IMR-90 (cell line): ENCODE measurements at regions not wholly inside any gene's neighbourhood (a gene's known extent, or its start where the extent isn't known, plus 50 kb on each side); places are given as distances from the start of the nearest gene placed in this dataset.

Experiments used
- ATAC-seq: fragments of 200-7000 bp; cut with Tn5 transposase; 2 replicates; pipeline ENCODE4 v1.9.1; 2020; ENCODE audit warnings: low read depth, mild to moderate bottlenecking, moderate library complexity
- BruUV-seq: library from RNA; stranded (reverse); fragments of 400-500 nt; replicated peaks from 2 replicates; lab custom pipeline; 2021; lab: Mats Ljungman, UMichigan
- CTCF ChIA-PET: fragments of 300-600 bp; formaldehyde crosslinking; extraction: SDS; loops from one replicate; lab custom pipeline; 2021; ENCODE audit warnings: antibody characterized with exemption; lab: Yijun Ruan, JAX
- POLR2A ChIA-PET: fragments of 300-600 bp; sonication (Branson Sonifier 250); formaldehyde crosslinking; loops from one replicate; lab custom pipeline; 2022; ENCODE audit warnings: antibody characterized with exemption; ENCODE audit not compliant: unreplicated experiment; lab: Charles Lee
- DNase-seq: peaks from one replicate; pipeline ENCODE4 v3.0.0; 2013
- H2AFZ ChIP-seq: replicated peaks from 2 replicates; pipeline ENCODE3; 2013; ENCODE audit warnings: low read length, mild to moderate bottlenecking; ENCODE audit not compliant: poor library complexity
- H2AK5ac ChIP-seq: 2 replicates; pipeline ENCODE4 v1.6.1; 2013; ENCODE audit warnings: low read depth, low read length, inconsistent platforms
- H2AK9ac ChIP-seq: replicated peaks from 2 replicates; pipeline ENCODE3; 2013; ENCODE audit warnings: mild to moderate bottlenecking, low read depth, low read length, moderate library complexity; ENCODE audit not compliant: poor library complexity
- H2BK120ac ChIP-seq: 2 replicates; pipeline ENCODE4 v1.6.1; 2013; ENCODE audit warnings: low read depth, low read length, inconsistent platforms
- H2BK15ac ChIP-seq: 3 replicates; pipeline ENCODE4 v1.6.1; 2013; ENCODE audit warnings: low read depth, low read length, inconsistent platforms
- H2BK20ac ChIP-seq: 2 replicates; pipeline ENCODE4 v1.6.1; 2013; ENCODE audit warnings: low read depth, mild to moderate bottlenecking, inconsistent platforms, low read length, moderate library complexity
- H2BK5ac ChIP-seq: 2 replicates; pipeline ENCODE4 v1.6.1; 2013; ENCODE audit warnings: mild to moderate bottlenecking, low read depth, low read length, inconsistent platforms; ENCODE audit not compliant: poor library complexity, severe bottlenecking
- H3K14ac ChIP-seq: replicated peaks from 2 replicates; pipeline ENCODE4 v1.6.1; 2013; ENCODE audit warnings: low read depth, low read length, inconsistent platforms
- H3K18ac ChIP-seq: 2 replicates; pipeline ENCODE4 v1.6.1; 2013; ENCODE audit warnings: low read depth, low read length, control low read depth
- H3K23ac ChIP-seq: 2 replicates; pipeline ENCODE4 v1.6.1; 2013; ENCODE audit warnings: low read depth, low read length, inconsistent platforms
- H3K27ac ChIP-seq: 2 replicates; pipeline ENCODE4 v1.5.1; 2013; ENCODE audit warnings: mild to moderate bottlenecking, control low read depth, low read length; ENCODE audit not compliant: insufficient read depth
- H3K27me3 ChIP-seq: 2 replicates; pipeline ENCODE4 v1.6.1; 2013; ENCODE audit warnings: low read length; ENCODE audit not compliant: control insufficient read depth, insufficient read depth
- H3K36me3 ChIP-seq: 2 replicates; pipeline ENCODE4 v1.6.1; 2013; ENCODE audit warnings: low read length, mixed read lengths; ENCODE audit not compliant: control insufficient read depth, insufficient read depth
- H3K4ac ChIP-seq: 2 replicates; pipeline ENCODE4 v1.6.1; 2013; ENCODE audit warnings: low read depth, low read length, inconsistent platforms
- H3K4me1 ChIP-seq: 2 replicates; pipeline ENCODE4 v1.6.1; 2013; ENCODE audit warnings: low read length, mixed read lengths; ENCODE audit not compliant: control insufficient read depth, insufficient read depth
- H3K4me2 ChIP-seq: 2 replicates; pipeline ENCODE4 v1.6.1; 2013; ENCODE audit warnings: low read depth, mild to moderate bottlenecking, control low read depth, low read length, moderate library complexity
- H3K4me3 ChIP-seq: 2 replicates; pipeline ENCODE4 v1.5.1; 2013; ENCODE audit warnings: low read depth, mild to moderate bottlenecking, control low read depth, low read length, moderate library complexity; ENCODE audit not compliant: insufficient read depth
- H3K56ac ChIP-seq: 2 replicates; pipeline ENCODE4 v1.6.1; 2013; ENCODE audit warnings: low read length, inconsistent platforms; ENCODE audit not compliant: insufficient read depth; ENCODE audit errors: extremely low read depth
- H3K79me1 ChIP-seq, 2 experiments: 2 replicates each; pipeline ENCODE4 v1.6.1; 2013; ENCODE audit warnings: low read length in 2 of 2, inconsistent platforms in 1 of 2, low read depth in 1 of 2
- H3K9ac ChIP-seq: 2 replicates; pipeline ENCODE4 v1.6.1; 2013; ENCODE audit warnings: low read depth, low read length, control low read depth
- H3K9me1 ChIP-seq: 2 replicates; pipeline ENCODE4 v1.6.1; 2013; ENCODE audit warnings: low read length, inconsistent platforms; ENCODE audit not compliant: insufficient read depth
- H3K9me3 ChIP-seq: 2 replicates; pipeline ENCODE4 v1.6.1; 2013; ENCODE audit warnings: low read length; ENCODE audit not compliant: control insufficient read depth, insufficient read depth
- H4K20me1 ChIP-seq: 2 replicates; pipeline ENCODE4 v1.6.1; 2013; ENCODE audit warnings: low read length, inconsistent platforms; ENCODE audit not compliant: insufficient read depth
- H4K5ac ChIP-seq: 2 replicates; pipeline ENCODE4 v1.6.1; 2013; ENCODE audit warnings: mild to moderate bottlenecking, low read depth, low read length, control low read depth
- H4K8ac ChIP-seq, 2 experiments: 2 replicates each; pipeline ENCODE4 v1.6.1; 2013; ENCODE audit warnings: low read depth in 2 of 2, low read length in 2 of 2, control low read depth in 1 of 2, inconsistent platforms in 1 of 2
- H4K91ac ChIP-seq: 2 replicates; pipeline ENCODE4 v1.6.1; 2013; ENCODE audit warnings: low read depth, low read length, inconsistent platforms; ENCODE audit not compliant: insufficient read depth
- BHLHE40 ChIP-seq: fragments of 150-350 bp; IDR thresholded peaks from 2 replicates; pipeline ENCODE4 v1.6.1; 2016; ENCODE audit warnings: mild to moderate bottlenecking, low read depth, low read length
- MAZ ChIP-seq: IDR thresholded peaks from 2 replicates; pipeline ENCODE4 v1.6.1; 2012; ENCODE audit warnings: low read depth, mild to moderate bottlenecking, low read length, improper control_type of control experiment, moderate library complexity, borderline replicate concordance
- MXI1 ChIP-seq: IDR thresholded peaks from 2 replicates; pipeline ENCODE4 v1.6.1; 2012; ENCODE audit warnings: low read depth, mild to moderate bottlenecking, low read length, moderate library complexity, borderline replicate concordance
- NFE2L2 ChIP-seq: fragments of 150-350 bp; IDR thresholded peaks from 2 replicates; pipeline ENCODE4 v1.6.1; 2016; ENCODE audit warnings: low read depth, mild to moderate bottlenecking, low read length
- RAD21 ChIP-seq: IDR thresholded peaks from 2 replicates; pipeline ENCODE4 v1.6.1; 2012; ENCODE audit warnings: low read length, improper control_type of control experiment
- RCOR1 ChIP-seq: IDR thresholded peaks from 2 replicates; pipeline ENCODE4 v1.6.1; 2012; ENCODE audit warnings: mild to moderate bottlenecking, low read length, improper control_type of control experiment; ENCODE audit not compliant: insufficient replicate concordance
- SMC3 ChIP-seq: fragments of 150-350 bp; IDR thresholded peaks from 2 replicates; pipeline ENCODE4 v1.6.1; 2016; ENCODE audit warnings: low read depth, mild to moderate bottlenecking, antibody characterized with exemption, low read length, moderate library complexity
- USF2 ChIP-seq: fragments of 150-350 bp; IDR thresholded peaks from 2 replicates; pipeline ENCODE4 v1.6.1; 2017; ENCODE audit warnings: mild to moderate bottlenecking, antibody characterized with exemption, low read length, low read depth
- WGBS, 2 experiments: methylation state at CpG; one replicate each; pipeline versions ENCODE4 v1.1.5 to v1.1.7; 2013; ENCODE audit warnings: missing lambda C conversion rate in 2 of 2; ENCODE audit not compliant: insufficient read length in 1 of 2; ENCODE audit errors: extremely low coverage in 2 of 2; 5-methylcytosine and 5-hydroxymethylcytosine counted together
- dilution Hi-C: fragments of 300-500 bp; cut with HindIII; formaldehyde crosslinking; loops from one replicate; pipeline ENCODE4 v1.14.3; 2018; ENCODE audit warnings: low sequenced_read_pairs; ENCODE audit not compliant: unreplicated experiment
- in situ Hi-C: fragments of 300-500 bp; cut with MboI; formaldehyde crosslinking; loops from 3 replicates; pipeline ENCODE4 v1.14.3; 2019; ENCODE audit warnings: low sequenced_read_pairs, inconsistent platforms, mixed read lengths
- intact Hi-C: fragments of 100-400 bp; cut with micrococcal nuclease; formaldehyde crosslinking; loops from 2 replicates; pipeline ENCODE4 v1.10.0; 2022

GRCh38 chr21:33978585-33978984 lies 63.0 kb upstream of the ATP5PO start:
- no peak overlapping the region for H2BK120ac ChIP-seq
- no peak overlapping the region for H2AK5ac ChIP-seq
- no peak overlapping the region for H2AK9ac ChIP-seq
- no peak overlapping the region for H3K4ac ChIP-seq
- H3K4me2 ChIP-seq, result no peak overlapping the region
- no peaks in the 10 kb centered on the region for H3K79me1 ChIP-seq
- H2BK15ac ChIP-seq, result no peak overlapping the region
- ATAC-seq (no peak), DNase-seq (no peak)
- no peak overlapping the region for H2BK20ac ChIP-seq
- WGBS, 2 experiments, result no CpG with 5 or more reads among the region's 4 CpGs
- H3K9me1 ChIP-seq, result peaks cover 12% of the 10 kb centered on the region
- H3K56ac ChIP-seq, result no peak overlapping the region
- H3K9ac ChIP-seq, result no peak overlapping the region
- H3K23ac ChIP-seq, result no peak overlapping the region
- H2BK5ac ChIP-seq, result no peak overlapping the region
- H4K91ac ChIP-seq, result no peak overlapping the region
- H3K18ac ChIP-seq, result no peak overlapping the region
- no peak overlapping the region for H3K14ac ChIP-seq
- intact Hi-C loops (no loop called here), dilution Hi-C loops (no loop called here), in situ Hi-C loops (no loop called here)
- no peak overlapping the region for H4K5ac ChIP-seq
- no peak overlapping the region for H4K8ac ChIP-seq
- POLR2A ChIA-PET, result no interaction called here
- H3K4me1 ChIP-seq, result peaks cover 16% of the 10 kb centered on the region
- CTCF ChIA-PET, result no interaction called here
- H3K9me3 ChIP-seq, result no peaks in the 10 kb centered on the region
- no peak overlapping the region for H3K27ac ChIP-seq
- H3K36me3 ChIP-seq, result no peaks in the 10 kb centered on the region
- no peak overlapping the region for H3K4me3 ChIP-seq
- TF ChIP-seq NFE2L2 (no peak), USF2 (no peak), MAZ (no peak), MXI1 (no peak), RCOR1 (no peak), BHLHE40 (no peak), SMC3 (no peak), RAD21 (no peak)
- BruUV-seq, result no TSS peak
- no peaks in the 10 kb centered on the region for H4K20me1 ChIP-seq
- no peak overlapping the region for H2AFZ ChIP-seq
- H3K27me3 ChIP-seq, result no peaks in the 10 kb centered on the region
